A172 (cell line): ENCODE measurements at regions not wholly inside any gene's neighbourhood (a gene's known extent, or its start where the extent isn't known, plus 50 kb on each side); places are given as distances from the start of the nearest gene placed in this dataset.

Experiments
- DNase-seq: peaks from one replicate; pipeline ENCODE4 v3.0.0-alpha.2; 2015; ENCODE audit warnings: low spot score

GRCh38 chr9:18229992-18230676, 243.8 kb upstream of the ADAMTSL1 start:
- DNase-seq = no peak

- no peak for DNase-seq
These were observed 240.6 kb upstream of the ADAMTSL1 start for GRCh38 chr9:18233311-18233710.

GRCh38 chr9:18233776-18234445, 240.0 kb upstream of the ADAMTSL1 start:
- no peak for DNase-seq

- no peak for DNase-seq
These were observed 238.6 kb upstream of the ADAMTSL1 start for GRCh38 chr9:18235181-18235908.

GRCh38 chr9:18236336-18236735, 237.6 kb upstream of the ADAMTSL1 start:
- DNase-seq = no peak

- DNase-seq = no peak
These were observed 236.2 kb upstream of the ADAMTSL1 start for GRCh38 chr9:18237776-18238175.

GRCh38 chr9:18238254-18238653, 235.7 kb upstream of the ADAMTSL1 start:
- peak; percentile 55 for DNase-seq

- DNase-seq = peak; percentile 32
These were observed 235.1 kb upstream of the ADAMTSL1 start for GRCh38 chr9:18238752-18239447.

GRCh38 chr9:18240213-18240612, 233.7 kb upstream of the ADAMTSL1 start:
- no peak for DNase-seq

GRCh38 chr9:18245911-18246310, 228.0 kb upstream of the ADAMTSL1 start:
- no peak for DNase-seq

- DNase-seq = no peak
These were observed 223.9 kb upstream of the ADAMTSL1 start for GRCh38 chr9:18250053-18250452.

- no peak for DNase-seq
These were observed 220.0 kb upstream of the ADAMTSL1 start for GRCh38 chr9:18253950-18254349.

GRCh38 chr9:18255158-18255629, 218.8 kb upstream of the ADAMTSL1 start:
- peak; percentile 52 for DNase-seq

GRCh38 chr9:18255747-18256146, 218.2 kb upstream of the ADAMTSL1 start:
- no peak for DNase-seq

- DNase-seq = no peak
These were observed 217.4 kb upstream of the ADAMTSL1 start for GRCh38 chr9:18256568-18256967.

- peak; percentile 86 for DNase-seq
These were observed 213.4 kb upstream of the ADAMTSL1 start for GRCh38 chr9:18260521-18260920.

- no peak for DNase-seq
These were observed 212.8 kb upstream of the ADAMTSL1 start for GRCh38 chr9:18261181-18261580.

- no peak for DNase-seq
These were observed 210.6 kb upstream of the ADAMTSL1 start for GRCh38 chr9:18263377-18263776.

- DNase-seq = peak; percentile 84
These were observed 205.6 kb upstream of the ADAMTSL1 start for GRCh38 chr9:18268381-18268780.

- DNase-seq = no peak
These were observed 204.4 kb upstream of the ADAMTSL1 start for GRCh38 chr9:18269561-18269960.

- no peak for DNase-seq
These were observed 199.3 kb upstream of the ADAMTSL1 start for GRCh38 chr9:18274693-18275092.
